OCI-LY7 (cell line): ENCODE measurements at regions not wholly inside any gene's neighbourhood (a gene's known extent, or its start where the extent isn't known, plus 50 kb on each side); places are given as distances from the start of the nearest gene placed in this dataset.

ENCODE experiments used
- EZH2phosphoT487 ChIP-seq: fragments of 200-600 bp; sonication (generic); IDR thresholded peaks from 2 replicates; pipeline ENCODE4 v1.6.1; 2018; ENCODE audit warnings: low read depth, borderline replicate concordance, mild to moderate bottlenecking, mixed run types, antibody characterized with exemption, low read length, moderate library complexity, mixed read lengths
- TF ChIP-seq, protein P1 (sequence below): fragments of 200-600 bp; sonication (generic); conservative IDR thresholded peaks from 2 replicates; pipeline ENCODE4 v1.5.1; 2014; ENCODE audit warnings: mild to moderate bottlenecking, antibody characterized with exemption, low read length, moderate library complexity, mixed read lengths

GRCh38 chr1:90817399-90817798 is 100.3 kb upstream of the BARHL2 start:
- TF ChIP-seq, protein P1, sequence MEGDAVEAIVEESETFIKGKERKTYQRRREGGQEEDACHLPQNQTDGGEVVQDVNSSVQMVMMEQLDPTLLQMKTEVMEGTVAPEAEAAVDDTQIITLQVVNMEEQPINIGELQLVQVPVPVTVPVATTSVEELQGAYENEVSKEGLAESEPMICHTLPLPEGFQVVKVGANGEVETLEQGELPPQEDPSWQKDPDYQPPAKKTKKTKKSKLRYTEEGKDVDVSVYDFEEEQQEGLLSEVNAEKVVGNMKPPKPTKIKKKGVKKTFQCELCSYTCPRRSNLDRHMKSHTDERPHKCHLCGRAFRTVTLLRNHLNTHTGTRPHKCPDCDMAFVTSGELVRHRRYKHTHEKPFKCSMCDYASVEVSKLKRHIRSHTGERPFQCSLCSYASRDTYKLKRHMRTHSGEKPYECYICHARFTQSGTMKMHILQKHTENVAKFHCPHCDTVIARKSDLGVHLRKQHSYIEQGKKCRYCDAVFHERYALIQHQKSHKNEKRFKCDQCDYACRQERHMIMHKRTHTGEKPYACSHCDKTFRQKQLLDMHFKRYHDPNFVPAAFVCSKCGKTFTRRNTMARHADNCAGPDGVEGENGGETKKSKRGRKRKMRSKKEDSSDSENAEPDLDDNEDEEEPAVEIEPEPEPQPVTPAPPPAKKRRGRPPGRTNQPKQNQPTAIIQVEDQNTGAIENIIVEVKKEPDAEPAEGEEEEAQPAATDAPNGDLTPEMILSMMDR, result no peak
- no peak for TF ChIP-seq EZH2phosphoT487
